ENCODE measurements at regions not wholly inside any gene's neighbourhood (a gene's known extent, or its start where the extent isn't known, plus 50 kb on each side); places are given as distances from the start of the nearest gene placed in this dataset.

DNA sequence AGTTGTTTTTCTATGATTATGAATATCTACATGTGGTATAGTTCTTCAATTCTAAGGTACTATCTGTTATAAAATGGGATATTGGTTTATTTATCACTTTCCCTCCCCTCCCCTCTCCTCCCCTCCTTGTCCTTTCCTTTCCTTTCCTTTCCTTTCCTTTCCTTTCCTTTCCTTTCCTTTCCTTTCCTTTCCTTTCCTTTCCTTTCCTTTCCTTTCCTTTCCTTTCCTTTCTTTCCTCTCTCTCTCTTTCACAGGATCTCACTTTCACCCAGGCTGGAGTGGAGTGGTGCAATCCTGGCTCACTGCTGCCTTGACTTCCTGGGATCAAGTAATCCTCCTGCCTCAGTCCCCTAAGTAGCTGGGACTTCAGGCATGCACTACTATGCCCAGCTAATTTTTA lies 466.8 kb downstream of the DMAC1 start:
- Histone ChIP-seq H3K79me1 (ENCODE audit: low read depth, low read length) (no peaks in the 10 kb centered on the region), H3K4me2 (ENCODE audit: insufficient read depth in 1 of 2, low read depth in 2 of 2, low read length in 2 of 2) (no peak overlapping the region), H3K23me2 (ENCODE audit: low read depth, low read length) (no peaks in the 10 kb centered on the region), H3K9me3 (ENCODE audit: insufficient read depth in 2 of 2, low read depth in 1 of 2, low read length in 1 of 2) (no peaks in the 10 kb centered on the region), H4K20me1 (replicated peaks in 1 of 2; ENCODE audit: control insufficient read depth in 1 of 2, insufficient read depth in 2 of 2, low read length in 2 of 2) (no peaks in the 10 kb centered on the region), H4K5ac (ENCODE audit: insufficient read length, low read depth, low read length) (no peak overlapping the region), H3K4ac (replicated peaks; ENCODE audit: insufficient read length, low read depth, low read length) (no peak overlapping the region), H4K91ac (replicated peaks; ENCODE audit: insufficient read length, low read length) (no peak overlapping the region), H2BK12ac (ENCODE audit: low read depth, low read length) (no peak overlapping the region), H3K56ac (replicated peaks; ENCODE audit: insufficient read length, low read depth, low read length) (no peak overlapping the region), H2BK5ac (ENCODE audit: low read depth, low read length) (no peak overlapping the region), H3K4me3 (ENCODE audit: extremely low read depth in 1 of 4, insufficient read depth in 2 of 4, low read depth in 3 of 4, low read length in 4 of 4) (no peak overlapping the region), H2AK5ac (ENCODE audit: low read depth, low read length) (no peak overlapping the region), H3K4me1 (replicated peaks in 1 of 4; ENCODE audit: control insufficient read depth in 3 of 4, insufficient read depth in 4 of 4, low read length in 3 of 4) (no peaks in the 10 kb centered on the region), H3K27ac (ENCODE audit: low read depth, low read length) (no peak overlapping the region), H3K9ac (replicated peaks in 1 of 4; ENCODE audit: extremely low read depth in 1 of 4, low read depth in 3 of 4, low read length in 3 of 4) (no peak overlapping the region), H2BK20ac (ENCODE audit: low read length) (no peak overlapping the region), H3K23ac (ENCODE audit: insufficient read length) (no peak overlapping the region), H3K36me3 (ENCODE audit: control insufficient read depth in 2 of 4, insufficient read depth in 4 of 4, low read length in 3 of 4) (no peaks in the 10 kb centered on the region), H2AFZ (ENCODE audit: low read length) (no peak overlapping the region), H2BK15ac (ENCODE audit: low read length) (no peak overlapping the region), H2BK120ac (replicated peaks; ENCODE audit: low read depth, low read length) (no peak overlapping the region), H3K27me3 (replicated peaks in 1 of 4; ENCODE audit: control insufficient read depth in 3 of 4, extremely low read depth in 1 of 4, insufficient read depth in 3 of 4, low read length in 3 of 4) (no peaks in the 10 kb centered on the region), H3K79me2 (ENCODE audit: control insufficient read depth in 1 of 2, insufficient read depth in 2 of 2, low read length in 2 of 2) (no peaks in the 10 kb centered on the region), H4K8ac (ENCODE audit: extremely low read depth, insufficient read depth, low read length) (no peak overlapping the region), H3K18ac (ENCODE audit: extremely low read depth, low read length) (no peak overlapping the region), H3K14ac (ENCODE audit: insufficient read length) (no peak overlapping the region)
- POLR2A ChIA-PET (ENCODE audit: partially characterized antibody) = no interaction called here
- FAIRE-seq (no peak), DNase-seq (ENCODE audit: low read depth in 1 of 2, low spot score in 2 of 2) (no peak)
- CTCF ChIA-PET (ENCODE audit: partially characterized antibody) = no interaction called here
- TF ChIP-seq BRCA1 (IDR thresholded peaks at IDR 0.05; ENCODE audit: low read depth, low read length) = no peak
- TF ChIP-seq BCL11A (IDR thresholded peaks at IDR 0.05; ENCODE audit: low read depth in 2 of 2, low read length in 2 of 2) = no peak

Measured in H1 (cell line).